Vagina (tissue), 2 donors: ENCODE measurements at regions not wholly inside any gene's neighbourhood (a gene's known extent, or its start where the extent isn't known, plus 50 kb on each side); places are given as distances from the start of the nearest gene placed in this dataset.
"Not testable (repeated sequence)": the region's sequence is repeated elsewhere in the genome, so short reads cannot be mapped to it uniquely, and the experiment has no call there.

ENCODE experiments used
- DNase-seq, 2 donors: peaks; one replicate each; pipeline ENCODE4 v3.0.0-alpha.2; 2017; ENCODE audit errors: extremely low spot score in 2 of 2
- H3K27ac ChIP-seq: fragments of 200-600 bp; sonication (generic); one replicate; pipeline ENCODE4 v1.5.1; 2019
- H3K27me3 ChIP-seq: fragments of 200-600 bp; sonication (generic); one replicate; pipeline ENCODE4 v1.5.1; 2019
- H3K36me3 ChIP-seq, 2 donors: fragments of 200-600 bp; sonication (generic); one replicate each; pipeline ENCODE4 v1.5.1; 2017 to 2019
- H3K4me1 ChIP-seq: fragments of 200-600 bp; sonication (generic); one replicate; pipeline ENCODE4 v1.5.1; 2019
- H3K4me3 ChIP-seq, 2 donors: fragments of 200-600 bp; sonication (generic); 1 replicate in 1 of 2; 2 replicates in 1 of 2; pipeline ENCODE4 v1.5.1; 2016 to 2019
- H3K9me3 ChIP-seq: fragments of 200-600 bp; sonication (generic); one replicate; pipeline ENCODE4 v1.5.1; 2019
- CTCF ChIP-seq, 3 experiments: fragments of 450-650 bp in 2 of 3; fragments of 200-600 bp in 1 of 3; sonication (generic) in 1 of 3; IDR thresholded peaks; one replicate each; pipeline ENCODE4 v1.5.1; 2017 to 2019; ENCODE audit warnings: antibody characterized with exemption in 3 of 3, mild to moderate bottlenecking in 2 of 3, moderate library complexity in 2 of 3
- POLR2A ChIP-seq, 2 donors: fragments of 450-650 bp; IDR thresholded peaks; one replicate each; pipeline ENCODE4 v1.6.1; 2017; ENCODE audit warnings: antibody characterized with exemption in 2 of 2, mild to moderate bottlenecking in 2 of 2, moderate library complexity in 2 of 2
- POLR2AphosphoS5 ChIP-seq, 2 donors: sonication (generic); formaldehyde crosslinking; IDR thresholded peaks; one replicate each; pipeline ENCODE4 v1.9.0; 2017; ENCODE audit warnings: antibody characterized with exemption in 2 of 2, mild to moderate bottlenecking in 2 of 2, low read depth in 1 of 2; ENCODE audit not compliant: insufficient read depth in 1 of 2
- intact Hi-C: fragments of 100-400 bp; cut with DNase I; formaldehyde crosslinking; loops from one replicate; pipeline ENCODE4 v1.15.1; 2023

GRCh38 chr22:45090497-45090910, 73.2 kb upstream of the NUP50 start:
- Histone ChIP-seq H3K9me3 (no peaks in the 10 kb centered on the region), H3K4me3 (no peak overlapping the region), H3K27ac (no peak overlapping the region), H3K27me3 (no peaks in the 10 kb centered on the region), H3K36me3 (no peaks in the 10 kb centered on the region), H3K4me1 (peaks cover 6% of the 10 kb centered on the region)
- intact Hi-C loops, result loop anchor here (10.0 kb wide), 1 partner anchor 266 kb away; no protein-coding TSS in a partner anchor
- no peak for DNase-seq
- TF ChIP-seq POLR2A (IDR thresholded peaks at IDR 0.05), result no peak

- Histone ChIP-seq H3K27ac (no peak overlapping the region), H3K4me1 (peaks cover 6% of the 10 kb centered on the region), H3K9me3 (no peaks in the 10 kb centered on the region), H3K4me3 (no peak overlapping the region), H3K27me3 (no peaks in the 10 kb centered on the region), H3K36me3 (no peaks in the 10 kb centered on the region)
- no peak for TF ChIP-seq POLR2AphosphoS5 (IDR thresholded peaks at IDR 0.05; ENCODE audit: insufficient read depth in 1 of 2, low read depth in 1 of 2)
- no peak for TF ChIP-seq POLR2A (IDR thresholded peaks at IDR 0.05)
- no peak for TF ChIP-seq CTCF (IDR thresholded peaks at IDR 0.05)
- DNase-seq, result no peak
- intact Hi-C loops, result loop anchor here (10.0 kb wide), 1 partner anchor 267 kb away; no protein-coding TSS in a partner anchor
Observed at GRCh38 chr22:45091254-45091854, 72.4 kb upstream of the NUP50 start.

- not testable (repeated sequence) for H3K4me1 ChIP-seq, H3K36me3 ChIP-seq, H3K27me3 ChIP-seq, H3K4me3 ChIP-seq, DNase-seq, H3K9me3 ChIP-seq, H3K27ac ChIP-seq
- intact Hi-C loops, result loop anchor here (10.0 kb wide), 1 partner anchor 267 kb away; no protein-coding TSS in a partner anchor
Observed at GRCh38 chr22:45091875-45092274, 71.8 kb upstream of the NUP50 start.

- H3K36me3 ChIP-seq, result no peaks in the 10 kb centered on the region
- no peak for DNase-seq
- H3K27me3 ChIP-seq, result no peaks in the 10 kb centered on the region
- TF ChIP-seq POLR2AphosphoS5 (IDR thresholded peaks at IDR 0.05; ENCODE audit: insufficient read depth in 1 of 2, low read depth in 1 of 2) (no peak), POLR2A (IDR thresholded peaks at IDR 0.05) (no peak), CTCF (IDR thresholded peaks at IDR 0.05) (no peak)
- no peak overlapping the region for H3K4me3 ChIP-seq
- H3K9me3 ChIP-seq, result no peaks in the 10 kb centered on the region
- no peak overlapping the region for H3K27ac ChIP-seq
- peaks cover 6% of the 10 kb centered on the region for H3K4me1 ChIP-seq
- intact Hi-C loops, result loop anchor here (10.0 kb wide), 1 partner anchor 268 kb away; no protein-coding TSS in a partner anchor
Observed at GRCh38 chr22:45092644-45093043, 71.1 kb upstream of the NUP50 start.

GRCh38 chr22:45093609-45094008, 70.1 kb upstream of the NUP50 start:
- no peaks in the 10 kb centered on the region for H3K27me3 ChIP-seq
- TF ChIP-seq CTCF (IDR thresholded peaks at IDR 0.05) (no peak), POLR2AphosphoS5 (IDR thresholded peaks at IDR 0.05; ENCODE audit: insufficient read depth in 1 of 2, low read depth in 1 of 2) (no peak), POLR2A (IDR thresholded peaks at IDR 0.05) (no peak)
- intact Hi-C loops, result loop anchor here (10.0 kb wide), 1 partner anchor 269 kb away; no protein-coding TSS in a partner anchor

GRCh38 chr22:45094081-45094720, 69.5 kb upstream of the NUP50 start:
- peak overlapping the region in 1 of 2 donors; percentile 0 for H3K4me3 ChIP-seq
- no peaks in the 10 kb centered on the region for H3K36me3 ChIP-seq
- TF ChIP-seq POLR2A (IDR thresholded peaks at IDR 0.05) (no peak), CTCF (IDR thresholded peaks at IDR 0.05) (no peak), POLR2AphosphoS5 (IDR thresholded peaks at IDR 0.05; ENCODE audit: insufficient read depth in 1 of 2, low read depth in 1 of 2) (no peak)
- peaks cover 6% of the 10 kb centered on the region for H3K4me1 ChIP-seq
- H3K27me3 ChIP-seq, result no peaks in the 10 kb centered on the region
- no peaks in the 10 kb centered on the region for H3K9me3 ChIP-seq
- intact Hi-C loops, result loop anchor here (10.0 kb wide), 1 partner anchor 269 kb away; no protein-coding TSS in a partner anchor
- peak overlapping the region; percentile 36 for H3K27ac ChIP-seq
- no peak for DNase-seq

More at GRCh38 chr22:45093609-45094008, 70.1 kb upstream of the NUP50 start:
- H3K4me3 ChIP-seq, result peak overlapping the region in 1 of 2 donors; percentile 0
- no peaks in the 10 kb centered on the region for H3K9me3 ChIP-seq
- no peak for DNase-seq
- no peaks in the 10 kb centered on the region for H3K36me3 ChIP-seq
- peaks cover 6% of the 10 kb centered on the region for H3K4me1 ChIP-seq
- H3K27ac ChIP-seq, result no peak overlapping the region
